ENCODE measurements at regions not wholly inside any gene's neighbourhood (a gene's known extent, or its start where the extent isn't known, plus 50 kb on each side); places are given as distances from the start of the nearest gene placed in this dataset.
"Not testable (repeated sequence)": the region's sequence is repeated elsewhere in the genome, so short reads cannot be mapped to it uniquely, and the experiment has no call there.

GRCh38 chr13:24563087-24563486 lies 50.5 kb upstream of the PARP4 start:
- Mint-ChIP-seq H3K9me3 (no peaks in the 10 kb centered on the region), H3K27me3 (ENCODE audit: low read depth in 2 of 2) (peaks cover 22 to 45% of the 10 kb centered on the region in 2 donors), H3K27ac (no peak overlapping the region), H3K4me3 (no peak overlapping the region), H3K36me3 (no peaks in the 10 kb centered on the region), H3K4me1 (peaks cover 11 to 13% of the 10 kb centered on the region in 2 donors)
- Histone ChIP-seq H3K27ac (ENCODE audit: low read length) (no peak overlapping the region), H3K9me3 (ENCODE audit: control insufficient read depth, insufficient read depth, low read length) (no peaks in the 10 kb centered on the region), H3K4me3 (ENCODE audit: low read length) (no peak overlapping the region), H3K36me3 (ENCODE audit: control insufficient read depth, insufficient read depth, low read length) (no peaks in the 10 kb centered on the region), H3K27me3 (ENCODE audit: control insufficient read depth, insufficient read depth, low read length) (peaks cover 9% of the 10 kb centered on the region), H3K4me1 (ENCODE audit: control insufficient read depth, insufficient read depth, low read length) (peaks cover 6% of the 10 kb centered on the region)
- DNase-seq = no peak
- intact Hi-C loops (cut with micrococcal nuclease) = no loop called here
- no CpG with 5 or more reads among the region's 2 CpGs for WGBS (ENCODE audit: insufficient coverage)
- no peak for ATAC-seq
- TF ChIP-seq, protein P1, sequence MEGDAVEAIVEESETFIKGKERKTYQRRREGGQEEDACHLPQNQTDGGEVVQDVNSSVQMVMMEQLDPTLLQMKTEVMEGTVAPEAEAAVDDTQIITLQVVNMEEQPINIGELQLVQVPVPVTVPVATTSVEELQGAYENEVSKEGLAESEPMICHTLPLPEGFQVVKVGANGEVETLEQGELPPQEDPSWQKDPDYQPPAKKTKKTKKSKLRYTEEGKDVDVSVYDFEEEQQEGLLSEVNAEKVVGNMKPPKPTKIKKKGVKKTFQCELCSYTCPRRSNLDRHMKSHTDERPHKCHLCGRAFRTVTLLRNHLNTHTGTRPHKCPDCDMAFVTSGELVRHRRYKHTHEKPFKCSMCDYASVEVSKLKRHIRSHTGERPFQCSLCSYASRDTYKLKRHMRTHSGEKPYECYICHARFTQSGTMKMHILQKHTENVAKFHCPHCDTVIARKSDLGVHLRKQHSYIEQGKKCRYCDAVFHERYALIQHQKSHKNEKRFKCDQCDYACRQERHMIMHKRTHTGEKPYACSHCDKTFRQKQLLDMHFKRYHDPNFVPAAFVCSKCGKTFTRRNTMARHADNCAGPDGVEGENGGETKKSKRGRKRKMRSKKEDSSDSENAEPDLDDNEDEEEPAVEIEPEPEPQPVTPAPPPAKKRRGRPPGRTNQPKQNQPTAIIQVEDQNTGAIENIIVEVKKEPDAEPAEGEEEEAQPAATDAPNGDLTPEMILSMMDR (IDR thresholded peaks at IDR 0.05) = no peak

GRCh38 chr13:24563971-24564370 lies 51.4 kb upstream of the PARP4 start:
- intact Hi-C loops (cut with micrococcal nuclease); H3K27ac Mint-ChIP-seq; H3K9me3 ChIP-seq (ENCODE audit: control insufficient read depth, insufficient read depth, low read length); ATAC-seq; H3K4me1 ChIP-seq (ENCODE audit: control insufficient read depth, insufficient read depth, low read length); H3K36me3 ChIP-seq (ENCODE audit: control insufficient read depth, insufficient read depth, low read length); H3K27ac ChIP-seq (ENCODE audit: low read length); H3K27me3 ChIP-seq (ENCODE audit: control insufficient read depth, insufficient read depth, low read length); H3K36me3 Mint-ChIP-seq; DNase-seq; H3K4me3 ChIP-seq (ENCODE audit: low read length); H3K9me3 Mint-ChIP-seq; H3K4me3 Mint-ChIP-seq: not testable (repeated sequence)
- Mint-ChIP-seq H3K27me3 (ENCODE audit: low read depth in 2 of 2) (peaks cover 17 to 45% of the 10 kb centered on the region in 2 donors), H3K4me1 (peaks cover 11 to 13% of the 10 kb centered on the region in 2 donors)
- WGBS (ENCODE audit: insufficient coverage) = no CpG with 5 or more reads among the region's 1 CpG

GRCh38 chr13:24564881-24565280 lies 52.3 kb upstream of the PARP4 start:
- Mint-ChIP-seq H3K36me3 (no peaks in the 10 kb centered on the region), H3K4me3 (no peak overlapping the region), H3K9me3 (no peaks in the 10 kb centered on the region), H3K27me3 (ENCODE audit: low read depth in 2 of 2) (peaks cover 9 to 45% of the 10 kb centered on the region in 2 donors), H3K4me1 (peaks cover 3 to 4% of the 10 kb centered on the region in 2 donors), H3K27ac (no peak overlapping the region)
- H3K9me3 ChIP-seq (ENCODE audit: control insufficient read depth, insufficient read depth, low read length) = no peaks in the 10 kb centered on the region
- no peaks in the 10 kb centered on the region for H3K36me3 ChIP-seq (ENCODE audit: control insufficient read depth, insufficient read depth, low read length)
- ATAC-seq = no peak
- H3K4me3 ChIP-seq (ENCODE audit: low read length) = no peak overlapping the region
- TF ChIP-seq, protein P1 (IDR thresholded peaks at IDR 0.05) = no peak
- peaks cover 2% of the 10 kb centered on the region for H3K4me1 ChIP-seq (ENCODE audit: control insufficient read depth, insufficient read depth, low read length)
- WGBS (ENCODE audit: insufficient coverage) = 44% methylated on average over 2 of the region's 4 CpGs
- DNase-seq = no peak
- H3K27me3 ChIP-seq (ENCODE audit: control insufficient read depth, insufficient read depth, low read length) = peaks cover 5% of the 10 kb centered on the region
- no peak overlapping the region for H3K27ac ChIP-seq (ENCODE audit: low read length)
- intact Hi-C loops (cut with micrococcal nuclease) = no loop called here

- WGBS (ENCODE audit: insufficient coverage) = 82% methylated on average over 1 of the region's 3 CpGs
- H3K27ac Mint-ChIP-seq; H3K36me3 Mint-ChIP-seq; H3K4me3 ChIP-seq (ENCODE audit: low read length); intact Hi-C loops (cut with micrococcal nuclease); H3K9me3 Mint-ChIP-seq; H3K4me1 Mint-ChIP-seq; H3K36me3 ChIP-seq (ENCODE audit: control insufficient read depth, insufficient read depth, low read length); H3K9me3 ChIP-seq (ENCODE audit: control insufficient read depth, insufficient read depth, low read length); DNase-seq; H3K4me3 Mint-ChIP-seq; ATAC-seq; H3K4me1 ChIP-seq (ENCODE audit: control insufficient read depth, insufficient read depth, low read length); H3K27me3 ChIP-seq (ENCODE audit: control insufficient read depth, insufficient read depth, low read length); H3K27ac ChIP-seq (ENCODE audit: low read length): not testable (repeated sequence)
- H3K27me3 Mint-ChIP-seq (ENCODE audit: low read depth in 2 of 2) = peaks cover 10 to 48% of the 10 kb centered on the region in 2 donors
These were observed 55.0 kb upstream of the PARP4 start for GRCh38 chr13:24567593-24567992.

Measured in natural killer cell (primary cell).